Uterus (tissue), 3 donors: ENCODE measurements at regions not wholly inside any gene's neighbourhood (a gene's known extent, or its start where the extent isn't known, plus 50 kb on each side); places are given as distances from the start of the nearest gene placed in this dataset.

Experiments
- DNase-seq, 2 donors: peaks; one replicate each; pipeline ENCODE4 v3.0.0-alpha.2; 2019 to 2020
- H3K27ac ChIP-seq, 2 donors: fragments of 200-600 bp; sonication (generic); 1 replicate in 1 of 2; 2 replicates in 1 of 2; pipeline ENCODE4 v1.5.1; 2016 to 2018
- H3K27me3 ChIP-seq, 2 donors: fragments of 200-600 bp; sonication (generic); one replicate each; pipeline ENCODE4 v1.5.1; 2018 to 2019; ENCODE audit warnings: control low read depth in 1 of 2
- H3K36me3 ChIP-seq, 2 donors: fragments of 200-600 bp; sonication (generic); one replicate each; pipeline ENCODE4 v1.5.1; 2019; ENCODE audit warnings: control low read depth in 1 of 2
- H3K4me1 ChIP-seq, 2 donors: fragments of 200-600 bp; sonication (generic); one replicate each; pipeline ENCODE4 v1.5.1; 2018 to 2019; ENCODE audit warnings: control low read depth in 1 of 2
- H3K4me3 ChIP-seq, 2 donors: fragments of 200-600 bp; sonication (generic); 1 replicate in 1 of 2; 2 replicates in 1 of 2; pipeline ENCODE4 v1.5.1; 2018 to 2019; ENCODE audit warnings: mild to moderate bottlenecking in 1 of 2
- H3K9me3 ChIP-seq, 2 donors: fragments of 200-600 bp; sonication (generic); one replicate each; pipeline ENCODE4 v1.5.1; 2019; ENCODE audit warnings: control low read depth in 1 of 2
- CTCF ChIP-seq, 4 experiments: fragments of 200-600 bp in 2 of 4; fragments of 450-650 bp in 2 of 4; sonication (generic) in 2 of 4; IDR thresholded peaks; one replicate each; pipeline ENCODE4 v1.5.1; 2016 to 2019; ENCODE audit warnings: antibody characterized with exemption in 4 of 4, mild to moderate bottlenecking in 2 of 4, moderate library complexity in 1 of 4
- POLR2A ChIP-seq, 2 donors: fragments of 450-650 bp; IDR thresholded peaks; one replicate each; pipeline ENCODE4 v1.6.1; 2016; ENCODE audit warnings: antibody characterized with exemption in 2 of 2, mild to moderate bottlenecking in 1 of 2, moderate library complexity in 1 of 2
- intact Hi-C: fragments of 100-400 bp; cut with DNase I; formaldehyde crosslinking; loops from one replicate; pipeline ENCODE4 v1.15.1; 2023; ENCODE audit warnings: low total_unique reads
- donor health status: DM: yes; HTN: yes; CAD: no.

GRCh38 chr5:117562647-117563046, 988.0 kb upstream of the SEMA6A start:
- TF ChIP-seq CTCF (IDR thresholded peaks at IDR 0.05): no peak
- TF ChIP-seq POLR2A (IDR thresholded peaks at IDR 0.05): no peak

GRCh38 chr5:117561531-117561930, 986.9 kb upstream of the SEMA6A start:
- Histone ChIP-seq H3K4me1 (no peaks in the 10 kb centered on the region), H3K36me3 (no peaks in the 10 kb centered on the region), H3K27ac (no peak overlapping the region), H3K9me3 (no peaks in the 10 kb centered on the region), H3K27me3 (no peaks in the 10 kb centered on the region), H3K4me3 (no peak overlapping the region)
- intact Hi-C loops: no loop called here
- no peak for TF ChIP-seq POLR2A (IDR thresholded peaks at IDR 0.05)
- no peak for TF ChIP-seq CTCF (IDR thresholded peaks at IDR 0.05)
- no peak for DNase-seq

More at GRCh38 chr5:117562647-117563046, 988.0 kb upstream of the SEMA6A start:
- Histone ChIP-seq H3K36me3 (no peaks in the 10 kb centered on the region), H3K4me3 (no peak overlapping the region), H3K4me1 (no peaks in the 10 kb centered on the region), H3K27me3 (no peaks in the 10 kb centered on the region), H3K9me3 (no peaks in the 10 kb centered on the region), H3K27ac (no peak overlapping the region)
- DNase-seq: no peak
- intact Hi-C loops: no loop called here

- Histone ChIP-seq H3K27me3 (no peaks in the 10 kb centered on the region), H3K4me1 (no peaks in the 10 kb centered on the region), H3K9me3 (no peaks in the 10 kb centered on the region), H3K4me3 (no peak overlapping the region), H3K36me3 (no peaks in the 10 kb centered on the region), H3K27ac (no peak overlapping the region)
- no peak for TF ChIP-seq CTCF (IDR thresholded peaks at IDR 0.05)
- intact Hi-C loops: no loop called here
- no peak for DNase-seq
These were observed 984.6 kb upstream of the SEMA6A start for GRCh38 chr5:117559005-117559844.

- intact Hi-C loops: no loop called here
- TF ChIP-seq POLR2A (IDR thresholded peaks at IDR 0.05) (no peak), CTCF (IDR thresholded peaks at IDR 0.05) (no peak)
- Histone ChIP-seq H3K27ac (no peak overlapping the region), H3K27me3 (no peaks in the 10 kb centered on the region), H3K4me1 (no peaks in the 10 kb centered on the region), H3K4me3 (no peak overlapping the region), H3K36me3 (no peaks in the 10 kb centered on the region), H3K9me3 (no peaks in the 10 kb centered on the region)
- no peak for DNase-seq
These were observed 976.6 kb upstream of the SEMA6A start for GRCh38 chr5:117551236-117551635.

GRCh38 chr5:117547192-117547591, 972.6 kb upstream of the SEMA6A start:
- Histone ChIP-seq H3K27me3 (no peaks in the 10 kb centered on the region), H3K4me1 (no peaks in the 10 kb centered on the region), H3K9me3 (no peaks in the 10 kb centered on the region), H3K27ac (no peak overlapping the region), H3K36me3 (no peaks in the 10 kb centered on the region), H3K4me3 (no peak overlapping the region)
- TF ChIP-seq POLR2A (IDR thresholded peaks at IDR 0.05) (no peak), CTCF (IDR thresholded peaks at IDR 0.05) (no peak)
- intact Hi-C loops: no loop called here
- no peak for DNase-seq
